Epidermal melanocyte (primary cell): ENCODE measurements at regions not wholly inside any gene's neighbourhood (a gene's known extent, or its start where the extent isn't known, plus 50 kb on each side); places are given as distances from the start of the nearest gene placed in this dataset.
"Not testable (repeated sequence)": the region's sequence is repeated elsewhere in the genome, so short reads cannot be mapped to it uniquely, and the experiment has no call there.

Source experiments
- DNase-seq: peaks from one replicate; pipeline ENCODE4 v3.0.0; 2011; ENCODE audit warnings: low spot score; ENCODE audit not compliant: insufficient read length

DNA sequence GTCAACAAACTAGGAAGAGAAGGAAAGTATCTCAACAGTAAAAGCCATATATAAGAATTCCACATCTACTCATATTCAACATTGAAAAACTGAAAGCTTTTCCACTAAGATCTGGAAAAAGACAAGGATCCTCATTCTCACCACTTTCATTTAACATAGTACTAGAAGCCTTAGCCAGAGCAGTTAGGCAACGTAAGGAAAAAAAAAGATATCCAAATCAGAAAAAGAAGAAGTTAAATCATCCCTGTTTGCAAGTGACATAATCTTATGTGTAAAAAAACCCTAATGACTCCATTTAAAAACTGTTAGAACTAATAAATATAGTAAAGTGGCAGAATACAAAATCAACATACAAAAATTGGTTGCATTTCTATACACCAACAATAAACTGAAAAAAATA is 426.2 kb downstream of the BCAT1 start:
- no peak for DNase-seq

DNA sequence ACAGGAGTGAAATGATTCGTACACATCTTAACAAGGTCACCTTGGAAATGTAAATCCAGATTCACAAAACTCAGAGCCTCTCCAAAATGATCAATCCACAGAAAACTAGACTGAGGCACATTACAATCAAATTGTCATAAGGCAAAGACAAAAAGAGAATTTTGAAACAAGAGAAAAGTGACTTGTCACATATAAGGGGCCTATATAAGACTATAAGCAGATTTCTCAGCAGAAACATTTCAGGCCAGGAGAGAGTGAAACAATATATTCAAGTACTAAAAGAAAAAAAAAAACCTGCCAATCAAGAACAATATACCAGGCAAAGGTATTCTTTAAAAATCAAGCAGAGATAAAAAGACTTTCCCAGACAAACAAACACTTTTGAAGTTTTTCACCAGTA is 429.1 kb downstream of the BCAT1 start:
- DNase-seq = no peak

DNA sequence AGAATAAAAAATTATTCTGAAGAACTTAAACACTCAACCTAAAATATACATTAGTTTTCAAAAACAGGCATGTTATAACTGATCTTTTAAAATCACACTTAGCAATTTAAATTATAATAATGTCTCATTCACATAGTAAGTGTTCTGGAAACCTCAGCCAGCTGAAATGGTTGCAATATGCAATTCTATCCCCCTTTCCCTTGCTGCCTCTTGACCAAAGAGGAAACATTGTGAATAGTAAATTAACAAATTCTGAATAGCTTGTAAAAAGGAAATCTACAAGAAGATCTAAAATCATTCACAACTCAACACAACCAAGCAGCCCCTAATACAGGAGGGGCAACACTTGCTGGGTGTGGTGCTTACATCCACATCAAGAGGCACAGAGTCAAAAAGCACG is 431.9 kb downstream of the BCAT1 start:
- no peak for DNase-seq

DNA sequence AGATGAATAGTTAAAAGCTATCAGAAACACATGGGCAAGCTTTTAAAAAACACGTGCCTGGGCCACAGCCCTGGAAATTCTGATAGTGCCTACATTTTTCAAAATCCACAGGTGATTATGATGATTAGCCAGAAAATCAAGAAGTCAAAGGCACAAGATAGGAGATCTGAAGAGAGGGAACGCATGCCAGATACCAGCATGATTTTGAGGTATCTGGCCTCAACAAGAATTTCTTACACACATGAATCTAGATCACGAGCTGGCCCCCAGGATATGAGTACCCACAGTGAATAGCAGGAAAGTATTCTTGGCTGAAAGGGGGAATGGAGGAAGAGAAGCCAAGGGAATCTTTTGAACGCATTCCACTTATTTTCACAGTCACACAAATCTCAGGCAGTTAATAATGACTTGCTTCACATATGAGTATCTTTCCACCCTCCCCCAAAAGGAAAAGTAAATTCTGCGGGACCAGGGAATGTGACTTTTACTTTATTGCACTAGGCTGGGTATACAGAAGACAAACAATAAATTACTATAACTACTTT is 438.2 kb downstream of the BCAT1 start:
- DNase-seq = no peak

DNA sequence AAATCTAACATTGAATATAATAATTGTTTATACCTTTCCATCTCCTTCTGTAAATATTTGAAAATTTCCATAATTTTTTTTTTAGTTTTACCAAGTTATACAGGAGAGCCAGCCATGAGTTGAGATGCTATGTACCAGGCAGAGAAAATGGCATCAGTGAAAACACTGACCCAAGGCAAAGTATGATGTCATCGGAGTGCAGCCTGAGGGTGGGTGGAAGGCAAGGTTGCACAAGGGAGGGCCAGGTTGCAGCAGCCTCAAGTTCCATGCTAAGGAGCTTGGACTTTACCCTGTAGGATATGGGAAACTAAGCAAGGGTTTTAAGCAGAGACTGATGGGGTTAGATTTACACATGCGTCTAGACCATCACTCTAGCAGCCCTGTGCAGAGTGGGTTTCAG is 441.1 kb downstream of the BCAT1 start:
- no peak for DNase-seq

DNA sequence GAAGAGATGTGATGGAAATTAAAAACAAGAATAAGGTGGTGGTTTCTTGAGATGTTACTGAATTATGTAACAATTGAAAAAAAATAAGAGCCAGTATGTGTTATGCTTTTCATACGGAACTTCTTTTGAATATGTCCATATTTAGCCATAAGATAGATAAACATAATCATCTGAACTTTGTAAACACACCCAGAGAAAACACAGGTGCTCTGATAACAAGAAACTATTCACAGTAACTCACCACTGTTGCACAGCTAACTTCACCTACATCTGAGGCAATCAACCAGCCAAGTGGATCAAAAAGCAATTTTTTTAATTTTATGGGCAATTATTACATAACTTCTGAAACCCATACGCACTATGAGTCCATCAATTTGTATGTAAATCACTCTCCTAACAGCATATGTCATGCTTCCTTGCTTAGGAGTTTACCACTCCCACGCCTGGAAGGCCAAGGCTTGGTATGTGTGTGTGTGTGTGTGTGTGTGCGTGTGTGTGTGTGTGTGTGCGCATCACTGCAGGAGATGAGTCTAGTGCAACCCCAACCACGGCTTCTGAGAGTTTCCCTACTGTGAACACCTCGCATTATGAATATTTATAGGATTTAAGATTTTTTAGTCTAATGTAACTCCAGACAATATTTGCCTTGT is 443.4 kb downstream of the BCAT1 start:
- no peak for DNase-seq

DNA sequence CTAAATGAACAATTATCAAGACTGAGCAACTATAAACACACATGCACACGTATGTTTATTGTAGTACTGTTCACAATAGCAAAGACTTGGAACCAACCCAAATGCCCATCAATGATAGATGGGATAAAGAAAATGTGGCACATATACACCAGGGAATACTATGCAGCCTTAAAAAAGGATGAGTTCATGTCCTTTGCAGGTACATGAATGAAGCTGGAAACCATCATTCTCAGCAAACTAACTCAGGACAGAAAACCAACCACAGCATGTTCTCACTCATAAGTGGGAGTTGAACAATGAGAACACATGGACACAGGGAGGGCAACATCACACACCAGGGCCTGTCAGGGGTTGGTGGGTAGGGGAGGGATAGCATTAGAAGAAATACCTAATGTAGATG is 445.4 kb downstream of the BCAT1 start:
- DNase-seq = not testable (repeated sequence)

DNA sequence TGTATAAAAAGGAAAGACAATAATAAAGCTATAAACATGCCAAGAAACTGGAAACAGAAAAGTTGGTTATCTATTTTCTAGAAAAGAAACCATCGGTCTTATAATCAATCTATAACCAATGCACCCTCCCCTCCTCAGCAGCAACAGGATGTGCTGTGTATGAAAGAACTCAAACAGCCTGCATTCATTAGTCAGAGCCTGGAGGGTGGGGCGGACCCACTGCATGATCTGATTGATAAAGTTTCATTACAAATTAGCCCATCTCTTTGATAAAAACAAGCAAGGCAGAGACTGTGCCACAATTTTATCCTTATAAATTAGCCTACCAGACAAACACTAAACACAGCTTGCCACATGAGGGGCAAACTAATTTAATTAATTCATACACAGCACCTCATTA is 448.1 kb downstream of the BCAT1 start:
- DNase-seq = peak; percentile 56

DNA sequence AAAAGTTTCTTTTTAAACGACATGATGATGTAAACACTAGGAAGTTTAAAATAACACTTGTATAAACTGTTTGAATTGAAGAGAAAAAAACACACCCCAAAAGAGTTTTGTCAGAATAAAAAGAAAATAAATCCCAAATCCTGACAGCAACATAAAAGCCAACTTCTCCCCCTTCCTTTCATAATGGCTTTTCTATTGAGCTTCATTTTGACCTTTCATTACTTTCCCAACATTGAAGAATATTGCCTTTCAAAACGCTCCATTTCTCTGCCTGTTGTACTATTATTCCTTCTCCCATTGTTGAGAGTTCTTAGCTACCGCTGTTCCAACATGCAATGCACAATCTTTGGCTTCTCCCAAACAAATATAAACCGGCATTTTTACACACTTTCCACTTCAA is 448.5 kb downstream of the BCAT1 start:
- DNase-seq = no peak

DNA sequence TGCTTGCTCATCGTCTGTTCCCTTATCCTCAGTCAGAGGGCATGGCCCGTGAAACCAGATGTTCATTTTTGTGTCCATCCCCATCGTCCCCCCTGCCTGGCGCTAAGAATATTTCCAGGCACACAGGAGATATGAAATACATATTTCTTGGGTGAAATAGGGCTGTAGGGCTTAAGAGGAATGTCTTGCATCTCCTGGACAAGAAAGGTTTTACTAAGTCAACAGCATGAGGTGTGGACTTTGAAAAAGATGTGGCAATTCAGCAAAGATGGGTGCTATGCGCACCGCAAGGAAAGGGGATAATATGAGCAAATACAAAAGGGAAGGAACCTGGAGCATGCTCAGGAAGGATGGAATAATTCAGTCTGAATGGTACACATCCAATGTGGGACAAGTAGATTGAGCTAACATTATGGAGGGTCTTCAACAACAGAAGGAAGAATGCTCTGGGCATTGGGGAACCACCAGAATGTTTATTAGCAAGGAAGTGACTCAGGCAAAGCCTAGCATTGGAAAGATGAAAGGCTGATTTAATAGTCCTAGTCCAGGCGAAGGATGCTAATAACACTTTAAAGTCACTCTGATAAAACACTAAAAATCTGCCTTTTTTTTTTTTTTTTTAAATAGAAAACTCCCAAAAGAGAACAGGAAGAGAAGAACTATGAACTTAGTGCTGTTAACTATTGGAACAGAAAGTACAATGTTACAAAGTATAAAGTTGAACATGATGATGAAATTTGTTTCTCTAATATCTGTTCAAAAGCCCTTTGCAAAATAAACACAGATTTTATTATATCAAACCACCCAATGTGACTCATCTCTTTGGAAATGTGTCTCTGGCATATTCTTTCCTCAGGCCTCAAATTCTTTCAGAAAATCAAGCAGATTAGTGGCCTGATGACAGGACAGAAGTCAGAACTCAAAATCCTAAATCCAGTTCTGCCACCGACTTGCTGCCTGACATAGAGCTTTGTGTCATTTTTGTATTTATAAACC is 449.5 kb downstream of the BCAT1 start:
- no peak for DNase-seq

DNA sequence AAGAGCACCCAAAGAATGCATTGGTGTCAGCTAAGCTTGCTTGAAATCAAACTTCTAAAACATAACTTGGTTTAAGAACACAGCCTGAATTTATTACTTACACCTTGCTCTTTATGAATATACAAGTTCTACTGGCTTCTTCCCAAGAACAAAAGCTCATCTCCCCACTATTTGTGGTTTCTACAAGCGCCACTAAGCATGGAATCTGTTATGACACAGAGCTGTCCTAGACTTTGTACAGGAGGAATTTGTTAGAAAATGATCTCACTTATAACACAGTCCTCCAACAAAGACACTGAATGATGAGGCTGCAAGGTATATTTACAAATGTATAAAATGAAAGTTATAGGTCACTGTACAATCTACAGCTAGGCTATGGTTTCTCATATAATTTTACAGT is 452.1 kb downstream of the BCAT1 start:
- no peak for DNase-seq

DNA sequence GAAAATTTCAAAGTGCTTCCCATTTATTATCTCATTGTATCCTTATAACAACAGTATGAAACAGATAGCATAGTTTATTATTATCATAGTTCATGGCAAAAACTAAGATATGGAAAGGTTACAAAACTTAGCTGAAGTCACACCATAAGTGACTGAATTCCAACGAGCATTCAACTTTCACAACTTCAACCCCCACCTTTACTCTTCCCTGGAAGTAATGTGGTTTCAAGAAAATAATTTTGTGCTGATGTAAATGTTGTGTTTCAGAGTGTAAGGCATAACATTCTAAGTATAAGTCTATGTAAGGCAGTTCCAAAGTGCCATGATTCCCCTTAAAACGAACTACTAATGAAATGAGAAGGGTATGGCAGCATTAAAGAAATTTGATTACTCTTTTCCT is 454.5 kb downstream of the BCAT1 start:
- DNase-seq = no peak

DNA sequence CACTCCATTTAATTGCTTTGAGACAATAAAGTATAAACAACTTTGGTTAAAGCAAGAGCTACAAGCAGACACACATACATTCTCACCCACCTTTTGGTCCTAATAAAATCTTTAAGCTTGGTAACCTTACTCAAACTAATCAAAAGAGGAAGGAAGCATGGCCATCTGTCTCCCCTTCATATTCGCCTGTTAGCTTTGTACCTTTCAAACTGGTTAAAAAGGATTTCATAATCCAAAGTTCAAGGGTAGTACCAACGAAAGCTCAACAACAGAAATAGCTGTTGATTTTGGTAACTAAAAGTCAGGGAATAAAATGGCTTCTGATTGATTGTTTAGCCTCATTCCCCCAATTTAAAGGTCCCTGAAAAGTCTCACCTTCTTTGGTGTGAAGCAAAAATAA is 456.9 kb downstream of the BCAT1 start:
- DNase-seq = no peak

DNA sequence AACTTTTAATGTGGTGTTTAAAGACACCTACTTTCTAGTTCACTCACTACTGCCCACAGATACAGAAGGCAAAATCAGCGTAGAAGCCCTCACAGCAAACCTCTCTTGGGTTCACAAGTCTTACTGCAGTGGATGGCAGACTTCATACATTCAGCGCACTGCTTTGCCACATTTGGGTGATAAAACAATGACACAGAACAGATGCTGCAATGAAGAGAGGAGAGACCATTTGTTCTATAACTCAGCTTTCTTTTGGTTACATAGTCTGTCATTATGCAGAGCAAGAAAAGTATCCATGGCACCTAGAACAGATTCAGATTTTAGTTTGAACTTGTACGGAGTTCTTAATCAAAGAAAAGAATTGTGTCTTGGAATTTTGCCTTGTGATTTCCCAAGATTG is 459.0 kb downstream of the BCAT1 start:
- no peak for DNase-seq

DNA sequence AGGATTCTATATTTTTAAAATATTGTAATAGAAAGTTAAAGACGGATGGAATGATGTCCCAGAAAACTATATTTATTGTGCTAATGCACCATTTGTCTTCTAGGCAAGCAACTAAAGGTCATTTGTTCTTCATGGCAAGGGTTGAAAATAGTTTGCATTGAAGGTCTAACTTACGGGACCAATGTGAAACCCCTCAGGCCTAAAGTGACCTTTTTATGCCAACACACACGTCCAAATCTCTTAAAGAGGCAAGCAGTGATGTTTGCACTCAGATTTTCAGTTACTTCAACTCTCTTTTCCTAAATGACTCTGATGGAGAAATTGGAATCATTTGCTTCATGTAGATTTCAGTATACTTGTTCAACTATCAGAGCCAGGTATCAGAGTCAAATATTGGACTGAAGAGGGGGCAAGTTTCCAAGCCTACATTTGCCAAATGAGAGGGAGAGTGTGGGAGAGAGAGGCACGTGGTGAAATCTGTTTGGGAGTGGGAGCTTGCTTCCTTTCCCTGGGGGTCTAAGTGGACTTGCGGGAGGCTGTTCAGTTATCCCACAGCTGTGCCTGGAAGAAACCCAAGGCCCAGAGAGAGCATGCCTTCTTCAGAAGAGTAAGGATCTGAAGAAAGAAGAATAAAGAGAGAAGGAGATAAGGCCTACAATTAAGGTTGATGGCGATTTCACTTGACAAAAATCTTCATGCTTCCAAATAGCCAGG is 459.8 kb downstream of the BCAT1 start:
- no peak for DNase-seq

DNA sequence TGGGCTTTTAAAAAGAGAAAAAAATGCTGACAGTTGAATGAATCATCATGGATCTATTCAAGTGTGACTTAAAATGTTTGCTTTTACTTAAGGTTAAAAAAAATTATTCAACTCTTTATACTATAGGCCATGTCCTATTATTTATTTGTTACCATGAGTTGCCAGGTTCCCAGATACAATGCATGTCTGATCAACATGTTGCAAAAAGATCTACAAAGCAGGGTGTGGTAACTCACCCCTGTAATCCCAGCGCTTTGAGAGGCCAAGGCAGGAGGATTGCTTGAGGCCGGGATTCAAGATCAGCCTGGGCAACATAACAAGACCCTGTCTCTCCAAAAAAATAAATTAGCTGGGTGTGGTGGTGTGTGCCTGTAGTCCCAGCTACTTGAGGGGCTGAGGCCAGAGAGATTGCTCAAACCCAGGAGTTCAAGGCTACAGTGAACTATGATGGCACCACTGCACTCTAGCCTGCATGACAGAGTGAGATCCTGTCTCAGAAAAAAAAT is 460.8 kb downstream of the BCAT1 start:
- no peak for DNase-seq

DNA sequence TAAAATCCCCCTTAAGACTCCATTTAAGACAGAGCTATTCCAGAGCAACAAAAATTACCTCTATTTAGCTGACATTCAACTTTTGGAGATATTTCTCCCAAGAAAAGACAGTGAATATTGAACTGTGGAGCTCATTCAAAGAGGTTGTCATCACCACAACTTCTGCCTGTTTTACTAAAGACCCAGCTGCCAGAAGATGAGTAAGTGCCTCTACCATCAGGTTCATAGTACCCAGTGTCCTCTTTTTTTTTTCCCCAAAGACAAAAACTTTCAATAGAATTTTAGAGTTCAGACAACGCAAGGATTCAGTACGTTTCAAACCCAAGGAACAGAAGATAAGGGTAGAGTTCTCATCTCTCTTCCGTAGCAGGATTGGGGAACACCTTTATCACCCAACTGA is 461.3 kb downstream of the BCAT1 start:
- DNase-seq = no peak

DNA sequence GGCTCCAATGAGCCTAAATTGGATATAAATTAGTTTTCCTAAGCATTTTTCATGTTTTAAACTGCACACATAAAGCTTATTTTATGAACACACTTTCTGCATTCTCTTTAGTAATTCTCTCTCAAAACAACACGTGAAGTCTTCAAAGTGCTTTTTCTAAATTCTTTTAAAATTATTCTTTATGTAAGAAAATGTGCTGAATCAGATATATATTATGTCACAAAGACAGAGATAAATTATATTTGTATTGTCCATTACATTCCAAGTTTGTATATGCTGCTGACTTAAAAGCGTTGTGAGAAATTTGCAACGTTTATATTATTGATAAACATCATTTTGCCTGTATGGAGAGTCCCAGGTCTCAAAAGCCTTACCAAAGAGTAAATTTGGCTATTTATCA is 465.2 kb downstream of the BCAT1 start:
- DNase-seq = no peak

DNA sequence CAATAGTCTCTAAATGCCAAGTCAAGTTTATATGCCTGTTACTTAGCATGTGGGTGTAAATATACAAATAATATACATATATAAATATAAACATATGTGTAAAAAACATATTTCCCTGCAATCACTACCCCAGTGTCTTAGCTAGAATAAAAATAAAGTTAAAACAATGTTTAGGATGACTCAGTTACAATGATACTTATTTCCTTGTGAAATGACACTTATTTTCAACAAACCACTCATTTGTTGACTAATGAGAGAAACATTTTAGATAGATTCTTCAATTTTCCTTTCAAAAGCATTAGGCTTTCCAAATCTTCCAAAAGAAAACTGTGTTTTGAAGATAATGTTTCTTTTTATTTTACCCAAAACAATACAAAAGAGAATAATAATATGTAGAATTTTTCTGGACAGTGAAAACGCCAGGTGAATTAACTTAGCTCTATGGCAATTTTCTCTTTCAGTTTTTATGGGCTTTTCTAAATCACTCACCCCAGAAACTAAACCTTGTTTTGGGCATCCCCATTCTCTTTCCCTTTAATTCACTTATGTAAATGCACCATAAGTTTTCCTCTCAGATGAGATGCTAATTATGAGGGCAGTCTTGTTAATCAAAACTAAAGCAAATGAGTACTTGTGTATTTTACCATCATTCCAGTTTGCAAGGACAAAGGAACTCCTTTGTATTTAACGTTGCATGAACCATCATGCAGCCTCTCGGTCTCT is 465.9 kb downstream of the BCAT1 start:
- DNase-seq = no peak

DNA sequence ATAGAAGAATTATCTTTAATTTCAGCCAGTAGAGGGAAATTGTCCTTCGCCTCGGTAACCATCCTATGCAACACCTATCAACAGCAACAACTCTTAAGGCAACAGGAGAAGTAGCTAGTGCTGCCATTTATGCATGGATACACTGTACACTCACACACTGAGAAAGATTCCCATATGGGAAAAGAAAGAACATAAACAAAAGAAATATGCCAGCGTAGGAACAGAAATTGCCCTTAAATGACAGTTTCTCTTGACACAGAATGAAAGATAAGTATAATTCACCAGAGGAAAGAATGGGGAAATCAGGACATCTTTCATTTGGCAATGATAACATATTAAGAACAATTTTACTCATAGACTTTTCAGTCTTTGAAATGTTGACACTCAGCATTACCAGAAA is 466.9 kb downstream of the BCAT1 start:
- DNase-seq = no peak
